GM12872 (cell line): ENCODE measurements at regions not wholly inside any gene's neighbourhood (a gene's known extent, or its start where the extent isn't known, plus 50 kb on each side); places are given as distances from the start of the nearest gene placed in this dataset.

Experiments used
- CTCF ChIP-seq: IDR thresholded peaks from 3 replicates; pipeline ENCODE4 v1.5.1; 2011; ENCODE audit warnings: low read depth, mild to moderate bottlenecking, low read length, moderate library complexity; ENCODE audit not compliant: insufficient read depth

DNA sequence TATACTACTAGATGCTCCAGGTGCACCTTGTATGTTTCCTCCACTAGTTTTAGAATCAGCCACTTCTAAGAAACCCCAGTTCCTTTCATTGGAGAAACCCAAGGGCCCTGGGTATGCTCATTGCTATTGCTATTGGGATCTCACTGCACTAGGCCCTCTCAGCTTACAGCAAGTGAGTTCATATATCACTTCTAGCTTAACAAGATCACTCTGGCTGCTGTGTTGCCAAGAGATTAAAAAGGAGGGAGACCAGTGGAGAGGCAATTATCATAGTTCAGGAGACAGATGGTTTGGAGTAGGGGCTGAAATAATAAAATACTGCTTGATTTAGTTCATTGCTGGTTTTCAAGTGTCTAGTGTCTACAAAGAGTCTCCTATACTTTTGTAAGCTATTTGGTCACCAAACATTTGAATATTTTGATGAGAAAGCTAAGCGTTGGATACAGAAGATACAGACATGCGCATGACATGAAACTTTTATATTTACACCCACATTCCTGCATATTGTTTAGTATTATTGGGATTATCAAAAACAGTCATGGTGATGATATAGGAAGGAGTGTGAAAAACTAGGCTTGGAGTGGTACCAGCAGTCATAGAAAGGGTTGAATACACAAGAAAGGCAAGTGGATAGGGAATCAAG lies 671.9 kb downstream of the ADGRL2 start:
- no peak for TF ChIP-seq CTCF

- no peak for TF ChIP-seq CTCF
Observed at GRCh38 chr1:82466891-82467290, 666.2 kb downstream of the ADGRL2 start.

DNA sequence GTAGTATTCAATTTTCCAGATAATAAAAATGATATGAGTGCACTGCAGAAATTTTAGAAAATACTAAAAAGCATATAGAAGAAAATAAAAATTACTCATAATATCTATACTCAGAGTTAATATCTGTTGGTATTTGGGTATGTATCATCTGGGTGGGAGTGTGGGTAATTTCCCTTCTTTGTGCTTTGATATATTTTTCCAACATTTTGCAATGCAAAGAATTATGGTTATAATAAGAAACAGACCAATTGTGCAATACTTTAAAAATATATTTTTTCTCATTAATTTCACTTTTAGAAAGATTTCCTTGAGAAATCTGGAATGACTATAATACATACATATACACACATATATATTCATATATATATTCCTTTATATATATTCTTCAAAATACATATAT lies 665.7 kb downstream of the ADGRL2 start:
- TF ChIP-seq CTCF: no peak

GRCh38 chr1:82465024-82465423 lies 664.3 kb downstream of the ADGRL2 start:
- no peak for TF ChIP-seq CTCF

- no peak for TF ChIP-seq CTCF
Observed at GRCh38 chr1:82464362-82465001, 663.7 kb downstream of the ADGRL2 start.

DNA sequence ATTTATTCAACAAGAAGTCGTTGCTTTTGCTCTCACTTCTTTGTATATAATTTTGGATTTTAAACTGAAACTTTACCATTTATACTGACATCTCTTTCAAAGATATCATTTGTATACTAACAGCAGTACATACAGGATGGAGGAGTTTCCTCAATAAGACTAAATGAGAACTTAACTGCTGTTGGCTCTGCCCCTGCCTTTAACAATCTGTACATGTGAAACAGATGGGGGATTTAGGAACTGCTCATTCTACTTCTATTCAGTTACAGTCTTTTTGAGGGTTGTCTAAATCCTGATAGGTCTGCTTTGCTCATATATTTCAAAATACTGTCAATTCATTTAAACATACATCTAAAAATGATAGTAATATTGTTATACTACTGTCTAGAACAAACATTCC lies 663.2 kb downstream of the ADGRL2 start:
- no peak for TF ChIP-seq CTCF

- TF ChIP-seq CTCF: no peak
Observed at GRCh38 chr1:82462366-82462765, 661.6 kb downstream of the ADGRL2 start.
